H1 (cell line): ENCODE measurements at regions not wholly inside any gene's neighbourhood (a gene's known extent, or its start where the extent isn't known, plus 50 kb on each side); places are given as distances from the start of the nearest gene placed in this dataset.

Source experiments
- CTCF ChIA-PET: fragments of 300-600 bp; sonication (Branson Sonifier 250); formaldehyde crosslinking; loops from one replicate; lab custom pipeline; 2021; ENCODE audit not compliant: partially characterized antibody; lab: Charles Lee
- POLR2A ChIA-PET: fragments of 300-600 bp; sonication (Branson Sonifier 250); formaldehyde crosslinking; loops from one replicate; lab custom pipeline; 2021; ENCODE audit warnings: inconsistent platforms; ENCODE audit not compliant: partially characterized antibody; lab: Charles Lee
- DNase-seq, 2 experiments: peaks; one replicate each; pipeline versions ENCODE4 v3.0.0 to v3.0.0-alpha.2; 2010 to 2022; ENCODE audit warnings: low spot score in 2 of 2, low read depth in 1 of 2, mixed read lengths in 1 of 2
- FAIRE-seq: peaks from 2 replicates; lab custom pipeline; 2011; peaks lifted over from hg19 to GRCh38; lab: Jason Lieb, UNC
- H2AFZ ChIP-seq: 2 replicates; pipeline ENCODE4 v1.8.1; 2012; ENCODE audit warnings: low read length, inconsistent platforms
- H2AK5ac ChIP-seq: 2 replicates; pipeline ENCODE4 v1.6.1; 2013; ENCODE audit warnings: low read depth, low read length
- H2BK120ac ChIP-seq: replicated peaks from 2 replicates; pipeline ENCODE3; 2013; ENCODE audit warnings: low read depth, low read length, inconsistent platforms
- H2BK12ac ChIP-seq: 2 replicates; pipeline ENCODE4 v1.6.1; 2013; ENCODE audit warnings: low read depth, low read length
- H2BK15ac ChIP-seq: 2 replicates; pipeline ENCODE4 v1.6.1; 2013; ENCODE audit warnings: low read length
- H2BK20ac ChIP-seq: 2 replicates; pipeline ENCODE4 v1.6.1; 2013; ENCODE audit warnings: low read length
- H2BK5ac ChIP-seq: 2 replicates; pipeline ENCODE4 v1.6.1; 2013; ENCODE audit warnings: low read depth, low read length
- H3K14ac ChIP-seq: 2 replicates; pipeline ENCODE4 v1.6.1; 2013; ENCODE audit warnings: inconsistent platforms; ENCODE audit not compliant: insufficient read length
- H3K18ac ChIP-seq: 2 replicates; pipeline ENCODE4 v1.6.1; 2013; ENCODE audit warnings: low read length; ENCODE audit errors: extremely low read depth
- H3K23ac ChIP-seq: 2 replicates; pipeline ENCODE4 v1.6.1; 2013; ENCODE audit warnings: inconsistent platforms; ENCODE audit not compliant: insufficient read length
- H3K23me2 ChIP-seq: 2 replicates; pipeline ENCODE4 v1.6.1; 2013; ENCODE audit warnings: low read depth, low read length
- H3K27ac ChIP-seq: 2 replicates; pipeline ENCODE4 v1.6.1; 2011; ENCODE audit warnings: low read depth, low read length, inconsistent platforms
- H3K27me3 ChIP-seq, 4 experiments: replicated peaks in 1 of 4; 1 replicate in 1 of 4; 2 replicates in 3 of 4; pipeline versions ENCODE4 v1.6.1 to v1.8.1; 2011 to 2013; ENCODE audit warnings: low read length in 3 of 4, mild to moderate bottlenecking in 3 of 4, inconsistent platforms in 2 of 4, mixed read lengths in 2 of 4, moderate library complexity in 1 of 4; ENCODE audit not compliant: control insufficient read depth in 3 of 4, insufficient read depth in 3 of 4; ENCODE audit errors: extremely low read depth in 1 of 4
- H3K36me3 ChIP-seq, 4 experiments: 2 replicates each; pipeline versions ENCODE4 v1.6.1 to v1.8.1; 2011 to 2013; ENCODE audit warnings: mild to moderate bottlenecking in 4 of 4, low read length in 3 of 4, moderate library complexity in 2 of 4, control low read depth in 1 of 4, inconsistent platforms in 1 of 4; ENCODE audit not compliant: insufficient read depth in 4 of 4, control insufficient read depth in 2 of 4
- H3K4ac ChIP-seq: replicated peaks from 2 replicates; pipeline ENCODE3; 2013; ENCODE audit warnings: low read length, low read depth, mixed read lengths, inconsistent platforms; ENCODE audit not compliant: insufficient read length
- H3K4me1 ChIP-seq, 4 experiments: replicated peaks in 1 of 4; 1 replicate in 1 of 4; 2 replicates in 3 of 4; pipeline versions ENCODE4 v1.6.1 to v1.8.1; 2011 to 2013; ENCODE audit warnings: low read length in 3 of 4, inconsistent platforms in 2 of 4, mixed read lengths in 1 of 4; ENCODE audit not compliant: insufficient read depth in 4 of 4, control insufficient read depth in 3 of 4
- H3K4me2 ChIP-seq, 2 experiments: 2 replicates each; pipeline versions ENCODE4 v1.6.1 to v1.8.1; 2011 to 2013; ENCODE audit warnings: low read depth in 2 of 2, low read length in 2 of 2, control low read depth in 1 of 2, inconsistent platforms in 1 of 2, mild to moderate bottlenecking in 1 of 2; ENCODE audit not compliant: insufficient read depth in 1 of 2
- H3K4me3 ChIP-seq, 4 experiments: fragments of 200-600, 300-600 bp in 1 of 4; sonication (generic), shearing (Covaris generic), sonication (Bioruptor Twin) in 1 of 4; 2 replicates each; pipeline versions ENCODE4 v1.5.1 to v1.8.1; 2011 to 2016; ENCODE audit warnings: low read length in 4 of 4, low read depth in 3 of 4, control low read depth in 2 of 4, inconsistent platforms in 2 of 4, mild to moderate bottlenecking in 2 of 4, mixed read lengths in 1 of 4, moderate library complexity in 1 of 4; ENCODE audit not compliant: insufficient read depth in 2 of 4; ENCODE audit errors: extremely low read depth in 1 of 4
- H3K56ac ChIP-seq: replicated peaks from 2 replicates; pipeline ENCODE3; 2013; ENCODE audit warnings: low read depth, mild to moderate bottlenecking, mixed read lengths, low read length, inconsistent platforms; ENCODE audit not compliant: insufficient read length
- H3K79me1 ChIP-seq: 2 replicates; pipeline ENCODE4 v1.6.1; 2013; ENCODE audit warnings: low read depth, low read length, control low read depth
- H3K79me2 ChIP-seq, 2 experiments: 2 replicates each; pipeline versions ENCODE4 v1.6.1 to v1.8.1; 2012 to 2013; ENCODE audit warnings: low read length in 2 of 2, mild to moderate bottlenecking in 2 of 2, inconsistent platforms in 1 of 2; ENCODE audit not compliant: insufficient read depth in 2 of 2, control insufficient read depth in 1 of 2
- H3K9ac ChIP-seq, 4 experiments: replicated peaks in 1 of 4; 1 replicate in 1 of 4; 2 replicates in 3 of 4; pipeline versions ENCODE4 v1.6.1 to v1.8.1; 2011 to 2013; ENCODE audit warnings: low read depth in 3 of 4, low read length in 3 of 4, control low read depth in 2 of 4, mild to moderate bottlenecking in 2 of 4, moderate library complexity in 2 of 4, inconsistent platforms in 1 of 4; ENCODE audit errors: extremely low read depth in 1 of 4
- H3K9me3 ChIP-seq, 2 experiments: 2 replicates each; pipeline versions ENCODE4 v1.6.1 to v1.8.1; 2012 to 2013; ENCODE audit warnings: mild to moderate bottlenecking in 2 of 2, moderate library complexity in 2 of 2, control low read depth in 1 of 2, inconsistent platforms in 1 of 2, low read depth in 1 of 2, low read length in 1 of 2, mixed read lengths in 1 of 2; ENCODE audit not compliant: insufficient read depth in 2 of 2
- H4K20me1 ChIP-seq, 2 experiments: replicated peaks in 1 of 2; 2 replicates each; pipeline versions ENCODE3 to v1.8.1; 2011 to 2013; ENCODE audit warnings: inconsistent platforms in 2 of 2, low read length in 2 of 2, mild to moderate bottlenecking in 1 of 2; ENCODE audit not compliant: insufficient read depth in 2 of 2, control insufficient read depth in 1 of 2
- H4K5ac ChIP-seq: 2 replicates; pipeline ENCODE4 v1.6.1; 2013; ENCODE audit warnings: low read length, low read depth, mixed read lengths, inconsistent platforms; ENCODE audit not compliant: insufficient read length
- H4K8ac ChIP-seq: 2 replicates; pipeline ENCODE4 v1.8.0; 2013; ENCODE audit warnings: mild to moderate bottlenecking, moderate library complexity, low read length, inconsistent platforms; ENCODE audit not compliant: insufficient read depth; ENCODE audit errors: extremely low read depth
- H4K91ac ChIP-seq: replicated peaks from 2 replicates; pipeline ENCODE3; 2013; ENCODE audit warnings: low read length, mixed read lengths, inconsistent platforms; ENCODE audit not compliant: insufficient read length
- CBX5 ChIP-seq: fragments of 300-800, 300-1000 bp; sonication (generic); IDR thresholded peaks from 2 replicates; pipeline ENCODE4 v1.7.1; 2016; ENCODE audit warnings: antibody characterized with exemption, low read length, low read depth
- CHD2 ChIP-seq: IDR thresholded peaks from 2 replicates; pipeline ENCODE4 v1.6.1; 2012; ENCODE audit warnings: low read length, improper control_type of control experiment
- CTCF ChIP-seq, 3 experiments: IDR thresholded peaks; 1 replicate in 2 of 3; 2 replicates in 1 of 3; pipeline versions ENCODE4 v1.5.1 to v1.6.1; 2011; ENCODE audit warnings: low read length in 3 of 3, mild to moderate bottlenecking in 3 of 3, inconsistent platforms in 2 of 3, low read depth in 1 of 3, moderate library complexity in 1 of 3; ENCODE audit not compliant: insufficient read depth in 1 of 3; ENCODE audit errors: control extremely low read depth in 1 of 3
- EP300 ChIP-seq, 2 experiments: IDR thresholded peaks; 1 replicate in 1 of 2; 2 replicates in 1 of 2; pipeline ENCODE4 v1.6.1; 2011 to 2012; ENCODE audit warnings: low read depth in 2 of 2, low read length in 2 of 2, mild to moderate bottlenecking in 2 of 2, borderline replicate concordance in 1 of 2, inconsistent platforms in 1 of 2, moderate library complexity in 1 of 2
- FOSL1 ChIP-seq: IDR thresholded peaks from 2 replicates; pipeline ENCODE4 v1.6.1; 2011; ENCODE audit warnings: mild to moderate bottlenecking, low read depth, low read length, moderate library complexity; ENCODE audit not compliant: insufficient read depth
- JUN ChIP-seq: IDR thresholded peaks from 2 replicates; pipeline ENCODE4 v1.6.1; 2011; ENCODE audit warnings: low read depth, mild to moderate bottlenecking, improper control_type of control experiment, low read length
- POLR2A ChIP-seq, 2 experiments: IDR thresholded peaks; 1 replicate in 1 of 2; 2 replicates in 1 of 2; pipeline ENCODE4 v1.6.1; 2011; ENCODE audit warnings: low read depth in 2 of 2, low read length in 2 of 2, mild to moderate bottlenecking in 2 of 2; ENCODE audit errors: control extremely low read depth in 1 of 2
- POLR2AphosphoS5 ChIP-seq: IDR thresholded peaks from 2 replicates; pipeline ENCODE4 v1.6.1; 2011; ENCODE audit warnings: low read depth, low read length
- RXRA ChIP-seq: IDR thresholded peaks from 2 replicates; pipeline ENCODE4 v1.6.1; 2011; ENCODE audit warnings: low read depth, mild to moderate bottlenecking, low read length, moderate library complexity; ENCODE audit not compliant: insufficient read depth
- SIRT6 ChIP-seq: IDR thresholded peaks from one replicate; pipeline ENCODE4 v1.7.1; 2012; ENCODE audit warnings: low read length, inconsistent platforms
- USF2 ChIP-seq: IDR thresholded peaks from 2 replicates; pipeline ENCODE4 v1.6.1; 2011; ENCODE audit warnings: low read length, improper control_type of control experiment
- ZNF274 ChIP-seq: IDR thresholded peaks from 2 replicates; pipeline ENCODE4 v1.7.0; 2012; ENCODE audit warnings: low read length, borderline replicate concordance; ENCODE audit errors: extremely low read depth
- WGBS, 2 experiments: shearing (Covaris generic) in 1 of 2; methylation state at CpG; one replicate each; pipeline versions ENCODE4 v1.1.6 to v1.1.7; 2013 to 2015; ENCODE audit warnings: low lambda C conversion rate in 2 of 2, mixed read lengths in 2 of 2, inconsistent platforms in 1 of 2, low coverage in 1 of 2, missing lambda C conversion rate in 1 of 2; ENCODE audit not compliant: insufficient replicate concordance in 2 of 2, insufficient coverage in 1 of 2, insufficient read length in 1 of 2; ENCODE audit errors: extremely low coverage in 1 of 2, missing lambda C conversion rate in 1 of 2; 5-methylcytosine and 5-hydroxymethylcytosine counted together

- H2BK12ac ChIP-seq, result no peak overlapping the region
- H2AFZ ChIP-seq, result no peak overlapping the region
- no peaks in the 10 kb centered on the region for H3K27me3 ChIP-seq
- H3K23ac ChIP-seq, result no peak overlapping the region
- no peak overlapping the region for H2AK5ac ChIP-seq
- no peak overlapping the region for H3K4ac ChIP-seq
- H2BK5ac ChIP-seq, result no peak overlapping the region
- no peak overlapping the region for H3K14ac ChIP-seq
- no peak overlapping the region for H3K56ac ChIP-seq
- no peaks in the 10 kb centered on the region; the same call in 1 of the 2 replicates for H3K23me2 ChIP-seq
- CTCF ChIA-PET, result interaction anchor here (0.8 to 1.7 kb wide), 3 partner anchors 15 to 26 kb away, joined by 3 to 13 read pairs (median 3); no protein-coding TSS in a partner anchor
- no peak overlapping the region for H4K5ac ChIP-seq
- no peak for FAIRE-seq
- H3K9ac ChIP-seq, result no peak overlapping the region
- no peak overlapping the region for H2BK20ac ChIP-seq
- H3K4me2 ChIP-seq, result no peak overlapping the region
- no peak overlapping the region for H4K91ac ChIP-seq
- no peaks in the 10 kb centered on the region; a peak in 2 of 7 replicates for H3K4me1 ChIP-seq
- H3K4me3 ChIP-seq, result no peak overlapping the region
- 91% methylated on average over 2 of the region's 2 CpGs; no CpG with 5 or more reads in 1 of the 2 experiments for WGBS, 2 experiments
- H4K20me1 ChIP-seq, result no peaks in the 10 kb centered on the region
- no peak overlapping the region for H2BK15ac ChIP-seq
- no peaks in the 10 kb centered on the region for H3K79me1 ChIP-seq
- H3K36me3 ChIP-seq, result no peaks in the 10 kb centered on the region
- no peak overlapping the region for H3K27ac ChIP-seq
- H4K8ac ChIP-seq, result no peak overlapping the region
- no peak overlapping the region for H3K18ac ChIP-seq
- no peak overlapping the region for H2BK120ac ChIP-seq
- POLR2A ChIA-PET, result no interaction called here
- no peaks in the 10 kb centered on the region for H3K9me3 ChIP-seq
- H3K79me2 ChIP-seq, result no peaks in the 10 kb centered on the region
- DNase-seq, result no peak
- TF ChIP-seq USF2 (no peak), CBX5 (no peak), FOSL1 (no peak), JUN (no peak), CTCF (IDR thresholded peaks at IDR 0.05; ENCODE audit: control extremely low read depth in 1 of 3, insufficient read depth in 1 of 3, low read depth in 1 of 3, low read length in 3 of 3) (no peak), EP300 (IDR thresholded peaks at IDR 0.05; ENCODE audit: borderline replicate concordance in 1 of 2, low read depth in 2 of 2, low read length in 2 of 2) (no peak), POLR2A (IDR thresholded peaks at IDR 0.05; ENCODE audit: control extremely low read depth in 1 of 2, low read depth in 2 of 2, low read length in 2 of 2) (no peak), ZNF274 (no peak), POLR2AphosphoS5 (no peak), RXRA (no peak), CHD2 (no peak), SIRT6 (no peak)
These were observed 136.2 kb upstream of the CTTNBP2 start for GRCh38 chr7:118009419-118009818.
